PC-3 (cell line): ENCODE measurements at regions not wholly inside any gene's neighbourhood (a gene's known extent, or its start where the extent isn't known, plus 50 kb on each side); places are given as distances from the start of the nearest gene placed in this dataset.

ENCODE experiments used
- ATAC-seq: fragments of 200-7000 bp; cut with Tn5 transposase; 2 replicates; pipeline ENCODE4 v1.9.1; 2020; ENCODE audit warnings: mild to moderate bottlenecking, moderate library complexity
- BruUV-seq: library from RNA; stranded (reverse); fragments of 400-500 nt; replicated peaks from 2 replicates; lab custom pipeline; 2021; lab: Mats Ljungman, UMichigan
- CTCF ChIA-PET: fragments of 300-600 bp; sonication (Branson Sonifier 250); formaldehyde crosslinking; loops from one replicate; lab custom pipeline; 2022; ENCODE audit warnings: antibody characterized with exemption; lab: Charles Lee
- POLR2A ChIA-PET: fragments of 300-600 bp; sonication (Branson Sonifier 250); formaldehyde crosslinking; loops from one replicate; lab custom pipeline; 2022; ENCODE audit warnings: antibody characterized with exemption; ENCODE audit not compliant: unreplicated experiment; lab: Charles Lee
- DNase-seq: peaks from one replicate; pipeline ENCODE4 v3.0.0-alpha.2; 2015
- H2AFZ ChIP-seq: fragments of 300-600 bp; sonication (generic); 2 replicates; pipeline ENCODE4 v1.6.0; 2016; ENCODE audit warnings: antibody characterized with exemption, low read length
- H3F3A ChIP-seq: fragments of 300-600 bp; sonication (generic); one replicate; pipeline ENCODE4 v1.6.0; 2017; ENCODE audit warnings: antibody characterized with exemption, low read length, control low read depth, mild to moderate bottlenecking; ENCODE audit not compliant: unreplicated experiment
- H3K27ac ChIP-seq: fragments of 300-600 bp; sonication (generic); 2 replicates; pipeline ENCODE4 v1.5.1; 2016; ENCODE audit warnings: mild to moderate bottlenecking, low read length
- H3K27me3 ChIP-seq: fragments of 300-600 bp; sonication (generic); 2 replicates; pipeline ENCODE4 v1.6.1; 2016; ENCODE audit warnings: low read length, mixed read lengths
- H3K36me3 ChIP-seq: fragments of 300-600 bp; sonication (generic); 2 replicates; pipeline ENCODE4 v1.6.1; 2016; ENCODE audit warnings: low read depth, mixed run types, low read length, mixed read lengths
- H3K4me1 ChIP-seq: fragments of 300-600 bp; sonication (generic); 2 replicates; pipeline ENCODE4 v1.5.1; 2016; ENCODE audit warnings: low read length; ENCODE audit not compliant: insufficient read depth
- H3K4me2 ChIP-seq: fragments of 300-600 bp; sonication (generic); 2 replicates; pipeline ENCODE4 v1.6.0; 2016; ENCODE audit warnings: low read length
- H3K4me3 ChIP-seq: fragments of 300-600 bp; sonication (generic); 2 replicates; pipeline ENCODE4 v1.5.1; 2016; ENCODE audit warnings: mild to moderate bottlenecking, low read length, mixed read lengths
- H3K79me2 ChIP-seq: fragments of 300-600 bp; sonication (generic); 2 replicates; pipeline ENCODE4 v1.6.1; 2017; ENCODE audit warnings: low read length, mixed read lengths
- H3K9ac ChIP-seq: fragments of 300-600 bp; sonication (generic); 2 replicates; pipeline ENCODE4 v1.6.0; 2016; ENCODE audit warnings: mild to moderate bottlenecking, low read length
- H3K9me2 ChIP-seq: fragments of 300-600 bp; sonication (generic); replicated peaks from 2 replicates; pipeline ENCODE4 v1.6.1; 2016; ENCODE audit warnings: mixed run types, low read length, mixed read lengths
- H3K9me3 ChIP-seq: fragments of 300-600 bp; sonication (generic); 2 replicates; pipeline ENCODE4 v1.6.1; 2016; ENCODE audit warnings: low read length, mixed read lengths
- H4K20me1 ChIP-seq: fragments of 300-600 bp; sonication (generic); 2 replicates; pipeline ENCODE4 v1.6.1; 2016; ENCODE audit warnings: low read length, mixed read lengths
- CTCF ChIP-seq: fragments of 300-600 bp; sonication (generic); conservative IDR thresholded peaks from 2 replicates; pipeline ENCODE4 v1.5.1; 2017; ENCODE audit warnings: antibody characterized with exemption, low read depth, mild to moderate bottlenecking, low read length
- EZH2 ChIP-seq: fragments of 300-600 bp; sonication (generic); IDR thresholded peaks from one replicate; pipeline ENCODE4 v1.6.1; 2017; ENCODE audit warnings: antibody characterized with exemption, mild to moderate bottlenecking, low read length; ENCODE audit not compliant: unreplicated experiment
- EZH2phosphoT487 ChIP-seq: fragments of 300-600 bp; sonication (generic); IDR thresholded peaks from 2 replicates; pipeline ENCODE4 v1.6.1; 2018; ENCODE audit warnings: mild to moderate bottlenecking, antibody characterized with exemption, low read length, borderline replicate concordance
- intact Hi-C: fragments of 100-400 bp; cut with micrococcal nuclease; formaldehyde crosslinking; loops from 2 replicates; pipeline ENCODE4 v1.9.0; 2023

GRCh38 chr16:75921281-75921680 is 195.0 kb upstream of the CPHXL start:
- no peaks in the 10 kb centered on the region for H3F3A ChIP-seq
- POLR2A ChIA-PET, result no interaction called here

GRCh38 chr16:75922250-75922649 is 196.0 kb upstream of the CPHXL start:
- no peak overlapping the region for H3K4me3 ChIP-seq
- ChIA-PET POLR2A (no interaction called here), CTCF (no interaction called here)
- TF ChIP-seq EZH2 (no peak), CTCF (no peak), EZH2phosphoT487 (no peak)
- no peaks in the 10 kb centered on the region for H3K79me2 ChIP-seq
- no peak for ATAC-seq
- no peaks in the 10 kb centered on the region for H4K20me1 ChIP-seq
- intact Hi-C loops, result no loop called here
- peaks cover 26% of the 10 kb centered on the region for H3K27me3 ChIP-seq
- no peaks in the 10 kb centered on the region for H3K9me2 ChIP-seq
- no peaks in the 10 kb centered on the region for H3K9me3 ChIP-seq
- H3K36me3 ChIP-seq, result no peaks in the 10 kb centered on the region
- H3K27ac ChIP-seq, result no peak overlapping the region
- DNase-seq, result no peak
- no peaks in the 10 kb centered on the region for H3K4me1 ChIP-seq
- no TSS peak for BruUV-seq
- H3K9ac ChIP-seq, result no peak overlapping the region
- no peak overlapping the region for H2AFZ ChIP-seq
- no peaks in the 10 kb centered on the region for H3F3A ChIP-seq
- no peak overlapping the region for H3K4me2 ChIP-seq

More at GRCh38 chr16:75921281-75921680, 195.0 kb upstream of the CPHXL start:
- no TSS peak for BruUV-seq
- Histone ChIP-seq H3K9ac (no peak overlapping the region), H3K4me3 (no peak overlapping the region), H3K27ac (no peak overlapping the region), H3K9me2 (no peaks in the 10 kb centered on the region), H3K9me3 (no peaks in the 10 kb centered on the region), H3K27me3 (peaks cover 31% of the 10 kb centered on the region), H3K4me1 (no peaks in the 10 kb centered on the region), H2AFZ (no peak overlapping the region), H3K4me2 (no peak overlapping the region), H3K36me3 (no peaks in the 10 kb centered on the region), H4K20me1 (no peaks in the 10 kb centered on the region), H3K79me2 (no peaks in the 10 kb centered on the region)
- no peak for TF ChIP-seq EZH2
- no peak for DNase-seq
- intact Hi-C loops, result no loop called here
- no peak for ATAC-seq
- CTCF ChIA-PET, result no interaction called here

- ATAC-seq, result no peak
- Histone ChIP-seq H3K9ac (no peak overlapping the region), H3K4me3 (no peak overlapping the region), H3K27me3 (peaks cover 28% of the 10 kb centered on the region), H3K79me2 (no peaks in the 10 kb centered on the region), H2AFZ (no peak overlapping the region), H4K20me1 (no peaks in the 10 kb centered on the region), H3K4me1 (no peaks in the 10 kb centered on the region), H3K36me3 (no peaks in the 10 kb centered on the region), H3K4me2 (no peak overlapping the region), H3K9me2 (no peaks in the 10 kb centered on the region), H3F3A (no peaks in the 10 kb centered on the region), H3K9me3 (no peaks in the 10 kb centered on the region), H3K27ac (no peak overlapping the region)
- TF ChIP-seq EZH2phosphoT487 (no peak), EZH2 (no peak), CTCF (no peak)
- no peak for DNase-seq
- CTCF ChIA-PET, result no interaction called here
- POLR2A ChIA-PET, result no interaction called here
- no TSS peak for BruUV-seq
- intact Hi-C loops, result no loop called here
Observed at GRCh38 chr16:75924397-75924796, 198.1 kb upstream of the CPHXL start.
